ENCODE measurements at regions not wholly inside any gene's neighbourhood (a gene's known extent, or its start where the extent isn't known, plus 50 kb on each side); places are given as distances from the start of the nearest gene placed in this dataset.

DNA sequence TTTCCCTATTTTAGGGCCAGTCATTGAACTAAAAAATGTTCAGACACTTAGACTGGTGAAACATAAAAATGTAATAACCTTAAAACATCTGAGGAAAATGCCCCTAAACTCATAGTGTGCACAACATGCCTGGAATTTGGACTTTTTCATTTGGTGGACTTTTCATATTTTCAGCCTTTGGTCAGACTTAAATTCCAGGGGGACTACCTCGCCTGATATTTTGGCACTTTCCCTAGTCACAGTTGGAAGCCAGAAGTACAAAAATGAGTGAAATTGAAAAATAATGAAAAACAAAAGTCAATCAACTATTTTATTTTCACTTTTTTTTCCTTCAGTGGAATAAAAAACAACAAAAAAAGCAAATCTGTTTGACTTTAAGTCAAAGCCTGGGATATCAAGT lies 256.2 kb downstream of the ACTL7B start:
- DNase-seq, result no peak

DNA sequence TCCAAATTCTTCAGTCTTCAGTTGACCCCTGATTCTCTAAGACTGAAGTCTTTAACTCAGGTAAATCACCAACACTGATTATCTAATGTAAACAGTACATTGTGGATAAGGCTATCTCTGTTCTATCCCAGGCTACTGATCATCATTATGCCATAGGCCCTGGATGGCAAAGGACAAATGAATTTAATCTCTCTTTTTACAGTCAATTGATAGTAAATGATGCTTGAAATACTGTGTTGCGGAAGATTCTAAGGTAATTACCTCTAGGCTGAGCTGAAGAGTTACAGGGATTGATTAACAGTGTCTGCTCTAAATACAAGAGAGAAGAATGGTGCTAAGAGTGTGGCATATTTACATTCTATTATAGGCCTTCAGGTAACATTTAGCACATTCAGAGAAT lies 264.7 kb downstream of the ACTL7B start:
- DNase-seq, result no peak

DNA sequence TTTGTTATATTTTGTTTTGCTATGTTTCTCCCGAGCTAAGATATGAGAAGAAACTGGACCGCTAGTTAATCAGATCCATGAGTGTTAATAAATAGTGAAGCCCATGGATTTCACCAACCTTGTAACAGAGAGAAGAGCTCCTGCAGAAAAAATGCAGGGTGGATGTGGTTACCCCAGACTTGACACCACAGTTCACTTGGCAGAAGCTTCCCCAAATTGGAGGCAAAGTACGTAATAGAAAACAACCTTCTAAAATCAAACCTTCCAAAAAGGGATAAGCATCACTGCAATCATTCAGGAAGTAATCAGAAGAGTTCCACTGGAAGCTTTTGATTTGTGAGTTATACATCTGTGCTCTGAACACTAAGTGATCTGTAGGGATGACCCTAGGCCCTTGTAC lies 267.5 kb downstream of the ACTL7B start:
- no peak for DNase-seq

- DNase-seq, result no peak
Measured at GRCh38 chr9:108586471-108587139, 269.2 kb downstream of the ACTL7B start.

GRCh38 chr9:108584860-108585259 lies 270.9 kb downstream of the ACTL7B start:
- DNase-seq, result no peak

DNA sequence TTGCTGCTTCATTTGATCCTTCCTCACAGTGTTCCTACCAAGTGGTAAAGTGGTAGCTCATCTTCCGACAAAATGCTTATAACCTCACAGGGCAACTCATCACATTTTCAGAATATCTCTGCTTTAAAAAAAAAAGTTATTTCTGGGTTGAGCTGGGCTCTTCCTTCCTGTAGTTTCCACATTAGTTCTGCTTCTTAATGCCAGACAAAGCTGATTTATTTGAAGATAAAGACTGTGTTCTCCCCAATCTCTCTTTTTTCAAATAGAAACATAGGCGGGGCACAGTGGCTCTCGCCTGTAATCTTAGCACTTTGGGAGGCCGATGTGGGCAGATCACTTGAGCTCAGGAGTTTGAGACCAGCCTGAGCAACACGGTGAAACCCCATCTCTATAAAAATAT lies 273.1 kb downstream of the ACTL7B start:
- DNase-seq, result no peak

DNA sequence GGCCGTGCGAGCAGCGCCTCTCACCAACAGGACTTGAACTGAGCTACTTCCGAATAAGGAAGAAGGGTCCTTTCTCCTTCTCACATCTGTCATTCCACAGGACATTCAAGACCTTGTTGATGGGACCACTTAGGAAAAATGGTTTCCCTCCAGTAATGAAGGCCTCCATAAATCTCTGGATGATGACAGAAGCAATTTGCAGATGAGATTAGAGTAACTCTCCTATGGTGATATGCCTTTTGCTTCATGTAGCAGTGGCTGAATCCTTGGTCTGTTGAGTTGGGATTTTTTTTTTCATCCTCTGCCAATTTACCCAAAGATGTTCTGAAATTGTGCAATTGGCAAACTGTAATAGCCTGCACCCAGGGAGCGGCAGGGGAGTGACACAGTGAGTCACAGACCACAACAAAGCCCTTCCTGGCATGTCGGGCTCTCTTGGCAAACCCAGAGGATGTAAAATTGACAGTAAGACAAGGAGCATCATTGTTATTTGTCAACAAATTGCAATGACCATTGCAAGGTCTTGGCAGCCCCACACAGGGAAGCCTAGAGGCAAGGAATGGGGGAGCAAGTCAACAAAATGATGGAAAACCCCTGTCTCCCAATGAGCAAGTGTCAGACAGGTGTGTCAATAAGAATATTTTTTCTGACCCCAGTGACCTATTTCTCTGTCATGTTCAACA lies 275.9 kb downstream of the ACTL7B start:
- no peak for DNase-seq

DNA sequence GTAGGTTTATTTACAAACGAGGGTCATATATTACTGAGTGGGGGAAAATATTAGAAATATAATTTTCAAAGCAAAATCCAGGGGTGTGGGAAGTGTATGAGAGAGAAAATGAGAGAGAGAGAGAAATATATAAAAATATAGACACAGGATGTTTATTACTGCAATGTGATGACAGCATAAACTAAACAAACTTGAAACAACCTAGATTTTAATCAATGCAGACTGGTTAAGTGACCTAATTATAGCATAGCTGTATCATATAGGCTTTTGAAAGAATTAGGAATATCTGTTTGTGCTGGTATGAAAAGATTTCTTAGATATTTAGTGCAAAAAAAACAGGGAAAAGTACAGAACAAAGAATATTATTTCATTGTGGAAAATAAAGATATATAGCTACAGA lies 280.5 kb downstream of the ACTL7B start:
- no peak for DNase-seq

DNA sequence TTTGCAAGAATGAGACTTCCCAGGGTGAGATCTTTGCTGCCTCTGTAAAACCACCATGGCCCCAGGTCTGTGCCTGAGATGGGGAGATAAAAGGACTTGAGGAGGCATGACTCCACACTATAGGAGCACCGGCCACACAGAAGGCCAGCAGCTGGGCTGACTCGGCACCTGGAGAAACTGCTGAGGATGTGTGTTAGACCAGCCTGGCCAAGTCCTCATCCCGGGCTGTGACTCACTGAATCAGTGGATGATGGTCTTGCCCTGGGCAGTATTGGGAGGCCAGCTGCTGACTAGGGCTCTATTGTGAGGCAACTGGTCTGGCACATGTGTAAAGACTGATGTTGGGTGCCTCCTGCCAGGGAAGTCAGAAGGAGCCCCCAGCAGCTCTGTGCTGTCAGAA lies 286.2 kb downstream of the ACTL7B start:
- DNase-seq, result no peak

DNA sequence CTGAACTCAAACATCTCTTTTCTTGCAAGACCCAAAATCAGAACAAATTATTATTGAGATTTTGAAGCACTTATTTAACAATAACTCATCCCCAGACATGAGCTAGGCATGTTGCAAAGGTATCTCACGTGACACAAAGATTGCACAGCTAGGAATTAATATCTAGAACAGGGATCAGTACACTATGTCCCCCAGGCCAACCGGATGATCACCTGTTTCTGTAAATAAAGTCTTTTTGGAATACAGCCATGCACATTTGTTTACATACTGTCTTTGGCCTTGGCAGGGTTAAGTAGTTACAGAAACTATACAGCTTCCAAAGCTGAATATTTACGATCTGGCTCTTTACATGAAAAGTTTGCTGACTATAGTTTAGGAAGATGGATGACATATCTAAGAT lies 287.7 kb downstream of the ACTL7B start:
- DNase-seq, result no peak

- DNase-seq, result no peak
Measured at GRCh38 chr9:108567571-108567970, 288.2 kb downstream of the ACTL7B start.

- DNase-seq, result peak; percentile 95
Measured at GRCh38 chr9:108565651-108566378, 290.0 kb downstream of the ACTL7B start.

GRCh38 chr9:108562176-108562575 lies 293.6 kb downstream of the ACTL7B start:
- DNase-seq, result no peak

DNA sequence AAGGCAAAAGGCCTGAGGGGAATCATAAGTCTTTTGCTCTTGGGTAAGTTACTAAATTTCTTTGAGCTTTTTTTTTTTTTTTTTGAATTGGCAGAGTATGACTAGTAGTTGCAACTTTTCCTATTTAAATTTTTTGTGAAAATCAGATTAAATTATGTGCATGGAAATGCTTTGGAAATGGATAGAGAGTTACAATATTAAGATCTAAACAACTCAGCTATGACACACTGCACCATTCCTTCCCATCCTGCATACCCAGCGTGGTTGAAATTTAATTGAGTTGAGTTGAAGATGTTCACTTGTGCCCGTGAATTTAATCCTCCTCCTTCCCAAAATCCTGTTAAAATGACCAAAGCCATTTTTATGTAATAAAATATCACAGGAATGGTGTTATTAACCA lies 296.4 kb downstream of the ACTL7B start:
- no peak for DNase-seq

GRCh38 chr9:108554831-108555230 lies 301.0 kb downstream of the ACTL7B start:
- no peak for DNase-seq

GRCh38 chr9:108553111-108553635 lies 302.6 kb downstream of the ACTL7B start:
- DNase-seq, result no peak

DNA sequence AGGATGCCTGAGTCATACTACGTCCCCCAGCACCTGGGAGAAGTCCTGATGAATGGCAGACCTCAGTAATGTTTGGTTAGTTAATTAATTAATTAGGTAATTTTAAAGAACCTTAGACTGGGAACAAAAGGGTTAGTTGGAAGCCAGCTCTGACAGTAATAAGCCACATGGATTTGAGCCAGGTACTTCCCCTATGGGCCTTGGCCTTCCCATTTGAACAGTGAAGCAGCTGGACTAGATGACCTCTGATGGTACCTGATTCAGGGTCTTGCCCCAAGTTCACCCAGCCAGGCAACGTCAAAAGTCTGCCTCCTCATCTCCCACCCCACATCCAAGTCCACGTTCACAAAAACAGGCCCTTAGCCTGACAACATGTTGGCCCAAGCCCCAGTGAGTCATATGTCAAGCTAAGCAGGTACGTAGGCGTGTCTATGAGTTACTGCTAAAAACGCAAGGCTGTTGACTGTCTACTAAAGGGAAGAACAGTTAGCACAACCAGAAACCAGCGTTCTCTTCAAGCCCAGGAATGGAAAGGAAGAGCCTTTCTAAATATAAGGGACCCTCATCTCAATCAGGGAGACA lies 303.2 kb downstream of the ACTL7B start:
- DNase-seq, result no peak

GRCh38 chr9:108551030-108551841 lies 304.6 kb downstream of the ACTL7B start:
- DNase-seq, result peak; percentile 70

DNA sequence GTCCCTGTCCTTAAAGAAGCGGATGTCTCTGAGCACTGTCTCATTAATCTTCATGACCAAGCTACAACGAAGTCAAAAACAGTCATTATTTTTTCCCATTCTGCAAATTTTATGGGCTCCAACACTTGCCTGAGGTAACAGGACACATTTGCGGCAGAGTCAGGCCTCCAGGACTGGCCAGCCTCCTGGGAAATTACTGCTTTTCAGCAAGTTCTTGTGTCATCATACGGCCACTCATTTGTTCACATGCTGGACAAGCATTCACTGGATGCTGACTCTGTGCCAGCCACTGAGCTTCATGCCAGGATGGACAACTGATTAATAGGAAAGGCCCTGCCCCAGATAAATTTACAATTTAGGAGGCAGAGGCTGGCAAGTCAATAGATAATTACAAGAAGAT lies 305.7 kb downstream of the ACTL7B start:
- DNase-seq, result no peak

GRCh38 chr9:108549184-108549583 lies 306.6 kb downstream of the ACTL7B start:
- no peak for DNase-seq

GRCh38 chr9:108547411-108548135 lies 308.2 kb downstream of the ACTL7B start:
- no peak for DNase-seq

DNA sequence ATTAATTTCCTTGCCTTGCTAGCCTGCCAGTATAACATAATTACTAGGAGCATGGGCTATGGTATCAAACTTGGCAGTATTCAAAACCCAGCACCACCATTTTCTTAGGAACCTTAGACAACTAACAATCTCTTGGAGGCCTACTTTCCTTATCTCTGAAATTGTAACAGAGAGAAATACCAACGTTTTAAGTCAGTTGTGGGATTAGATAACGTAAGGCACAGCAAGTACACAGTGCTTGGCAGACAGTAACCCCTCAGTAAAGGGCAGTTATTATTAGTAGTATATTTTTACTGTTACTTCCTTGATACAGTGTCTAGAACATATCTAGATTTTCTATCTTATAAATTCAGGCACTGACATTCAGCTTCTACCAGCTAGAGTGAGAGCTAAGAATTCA lies 309.6 kb downstream of the ACTL7B start:
- no peak for DNase-seq

Data from eye (tissue), 1 donor.